Uterus (tissue), 2 donors: ENCODE measurements at regions not wholly inside any gene's neighbourhood (a gene's known extent, or its start where the extent isn't known, plus 50 kb on each side); places are given as distances from the start of the nearest gene placed in this dataset.

Experiments used
- POLR2A ChIP-seq, 2 donors: fragments of 450-650 bp; IDR thresholded peaks; one replicate each; pipeline ENCODE4 v1.6.1; 2016; ENCODE audit warnings: antibody characterized with exemption in 2 of 2, mild to moderate bottlenecking in 1 of 2, moderate library complexity in 1 of 2
- TF ChIP-seq, protein P1 (sequence below), 4 experiments: fragments of 200-600 bp in 2 of 4; fragments of 450-650 bp in 2 of 4; sonication (generic) in 2 of 4; IDR thresholded peaks; one replicate each; pipeline ENCODE4 v1.5.1; 2016 to 2019; ENCODE audit warnings: antibody characterized with exemption in 4 of 4, mild to moderate bottlenecking in 2 of 4, moderate library complexity in 1 of 4

DNA sequence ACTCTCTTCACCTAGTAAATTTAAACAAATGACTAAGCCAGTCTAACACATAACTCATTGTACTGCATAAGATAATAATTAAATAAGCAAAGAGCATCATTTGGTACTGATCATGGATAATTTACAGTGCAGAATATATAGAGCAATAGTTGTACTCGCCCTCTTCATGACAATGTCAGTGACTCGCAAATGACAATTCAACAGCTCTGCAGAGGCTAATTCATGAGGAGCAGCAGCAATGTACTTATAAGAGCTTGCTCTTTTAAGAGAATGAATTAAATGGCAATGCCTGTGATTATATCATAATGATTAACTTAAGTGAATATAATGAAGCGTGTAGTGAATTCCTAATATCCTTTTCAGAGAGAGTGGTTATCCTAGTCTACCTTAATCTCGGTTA is 284.5 kb upstream of the PCDH20 start:
- TF ChIP-seq, protein P1, sequence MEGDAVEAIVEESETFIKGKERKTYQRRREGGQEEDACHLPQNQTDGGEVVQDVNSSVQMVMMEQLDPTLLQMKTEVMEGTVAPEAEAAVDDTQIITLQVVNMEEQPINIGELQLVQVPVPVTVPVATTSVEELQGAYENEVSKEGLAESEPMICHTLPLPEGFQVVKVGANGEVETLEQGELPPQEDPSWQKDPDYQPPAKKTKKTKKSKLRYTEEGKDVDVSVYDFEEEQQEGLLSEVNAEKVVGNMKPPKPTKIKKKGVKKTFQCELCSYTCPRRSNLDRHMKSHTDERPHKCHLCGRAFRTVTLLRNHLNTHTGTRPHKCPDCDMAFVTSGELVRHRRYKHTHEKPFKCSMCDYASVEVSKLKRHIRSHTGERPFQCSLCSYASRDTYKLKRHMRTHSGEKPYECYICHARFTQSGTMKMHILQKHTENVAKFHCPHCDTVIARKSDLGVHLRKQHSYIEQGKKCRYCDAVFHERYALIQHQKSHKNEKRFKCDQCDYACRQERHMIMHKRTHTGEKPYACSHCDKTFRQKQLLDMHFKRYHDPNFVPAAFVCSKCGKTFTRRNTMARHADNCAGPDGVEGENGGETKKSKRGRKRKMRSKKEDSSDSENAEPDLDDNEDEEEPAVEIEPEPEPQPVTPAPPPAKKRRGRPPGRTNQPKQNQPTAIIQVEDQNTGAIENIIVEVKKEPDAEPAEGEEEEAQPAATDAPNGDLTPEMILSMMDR (IDR thresholded peaks at IDR 0.05), result no peak
- no peak for TF ChIP-seq POLR2A (IDR thresholded peaks at IDR 0.05)
